HG02938 (cell line): ENCODE measurements at regions not wholly inside any gene's neighbourhood (a gene's known extent, or its start where the extent isn't known, plus 50 kb on each side); places are given as distances from the start of the nearest gene placed in this dataset.

ENCODE experiments used
- ATAC-seq: cut with Tn5 transposase; IDR thresholded peaks from one replicate; pipeline ENCODE4 v1.9.1; 2021; ENCODE audit warnings: mild to moderate bottlenecking, moderate library complexity; ENCODE audit not compliant: unreplicated experiment

DNA sequence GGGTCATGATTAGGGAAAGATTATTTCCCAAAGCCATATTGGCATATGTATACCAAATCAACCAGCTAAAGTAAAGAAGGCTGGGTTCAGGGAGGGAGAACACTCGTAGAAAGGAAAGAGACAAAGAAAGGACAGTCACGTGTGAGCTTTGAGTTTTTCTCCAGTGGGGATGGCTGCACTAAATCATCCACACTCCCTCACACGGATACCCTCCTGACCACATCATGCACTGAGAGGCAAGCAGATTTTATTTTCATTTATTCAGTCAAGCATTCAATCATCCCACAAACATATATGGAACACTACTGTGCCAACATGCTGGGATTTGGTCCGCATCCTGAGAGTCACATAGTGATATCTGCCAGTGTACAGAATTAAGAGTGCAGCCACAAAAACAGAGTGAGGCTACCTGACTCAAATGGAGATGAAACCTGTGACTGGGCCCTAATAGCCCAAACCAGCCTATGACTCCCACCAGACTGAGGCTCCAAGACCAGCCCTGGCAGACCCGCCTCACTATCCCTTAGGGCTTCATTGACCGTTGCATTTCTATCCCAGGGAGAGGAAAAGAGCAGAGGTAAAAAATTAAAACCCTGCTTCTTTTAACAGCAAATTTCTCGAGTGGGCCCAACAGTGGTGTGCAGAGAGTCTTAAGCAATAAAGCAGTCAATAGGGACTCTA is 155.9 kb downstream of the BARHL2 start:
- no peak for ATAC-seq

DNA sequence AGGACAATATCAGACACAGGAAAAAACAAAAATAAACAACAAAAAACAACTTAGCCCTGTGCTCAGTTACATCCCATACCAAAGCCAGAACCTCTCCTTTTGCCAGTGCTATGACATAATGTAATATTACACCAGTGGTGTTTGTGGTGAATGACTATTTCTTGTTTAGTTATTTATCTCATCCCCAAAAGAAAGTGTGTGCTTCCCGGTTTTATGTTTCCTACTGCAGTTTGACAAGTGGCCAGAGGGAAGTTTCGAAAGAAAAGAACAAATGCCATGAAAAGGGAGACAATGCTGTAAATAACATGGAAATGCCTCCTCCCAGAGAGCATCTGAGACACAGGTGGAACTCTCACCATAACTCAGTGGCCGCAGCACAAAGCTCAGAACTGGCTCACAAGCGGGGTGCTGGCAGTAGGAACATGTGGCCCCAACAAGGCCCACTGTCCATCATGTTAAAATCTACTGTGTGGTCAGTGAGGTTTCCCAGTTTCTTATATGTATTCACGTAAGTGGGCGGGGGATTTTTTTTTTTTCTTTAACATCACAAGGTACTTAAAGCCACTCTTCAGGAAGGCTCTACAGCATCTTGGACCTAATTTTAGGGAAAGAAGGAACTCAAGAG is 158.2 kb downstream of the BARHL2 start:
- no peak for ATAC-seq

DNA sequence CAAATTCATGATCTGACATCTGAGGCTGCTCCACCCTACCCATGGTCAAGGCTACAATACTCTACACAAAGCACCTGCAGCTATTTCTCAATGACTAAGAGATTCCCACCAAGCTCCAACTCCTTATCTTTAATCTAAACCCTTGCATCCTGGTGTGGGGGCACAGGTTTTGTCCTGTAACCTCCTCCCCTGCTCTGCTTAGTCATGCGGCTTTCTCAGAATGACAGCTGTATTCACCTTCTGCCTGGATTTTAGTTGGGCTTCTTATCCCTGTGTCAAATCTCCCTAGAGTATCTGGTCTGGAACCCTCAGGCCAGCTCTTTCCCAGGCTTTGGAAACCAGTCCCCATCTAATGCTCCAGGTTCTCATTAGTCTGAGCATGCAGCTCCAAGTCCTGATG is 159.0 kb downstream of the BARHL2 start:
- ATAC-seq = no peak

DNA sequence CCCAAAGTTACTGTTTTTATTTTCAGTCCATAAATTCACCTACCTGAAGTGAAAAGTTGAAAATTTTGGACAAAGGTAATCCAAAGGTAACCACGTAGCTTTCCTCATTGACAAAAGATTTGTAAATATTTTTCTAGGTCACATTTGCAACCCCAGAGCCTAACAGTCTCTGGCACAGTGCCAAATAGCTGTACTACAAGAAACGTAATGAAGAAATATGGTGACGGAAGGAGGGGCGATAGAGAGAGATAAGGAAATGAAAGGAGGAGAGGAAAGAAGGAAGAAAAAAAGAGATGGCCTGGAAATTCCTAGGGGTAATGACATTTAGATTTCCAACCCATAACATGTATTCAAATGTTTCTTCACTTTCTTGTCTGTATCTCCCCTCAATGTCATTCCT is 159.4 kb downstream of the BARHL2 start:
- no peak for ATAC-seq

DNA sequence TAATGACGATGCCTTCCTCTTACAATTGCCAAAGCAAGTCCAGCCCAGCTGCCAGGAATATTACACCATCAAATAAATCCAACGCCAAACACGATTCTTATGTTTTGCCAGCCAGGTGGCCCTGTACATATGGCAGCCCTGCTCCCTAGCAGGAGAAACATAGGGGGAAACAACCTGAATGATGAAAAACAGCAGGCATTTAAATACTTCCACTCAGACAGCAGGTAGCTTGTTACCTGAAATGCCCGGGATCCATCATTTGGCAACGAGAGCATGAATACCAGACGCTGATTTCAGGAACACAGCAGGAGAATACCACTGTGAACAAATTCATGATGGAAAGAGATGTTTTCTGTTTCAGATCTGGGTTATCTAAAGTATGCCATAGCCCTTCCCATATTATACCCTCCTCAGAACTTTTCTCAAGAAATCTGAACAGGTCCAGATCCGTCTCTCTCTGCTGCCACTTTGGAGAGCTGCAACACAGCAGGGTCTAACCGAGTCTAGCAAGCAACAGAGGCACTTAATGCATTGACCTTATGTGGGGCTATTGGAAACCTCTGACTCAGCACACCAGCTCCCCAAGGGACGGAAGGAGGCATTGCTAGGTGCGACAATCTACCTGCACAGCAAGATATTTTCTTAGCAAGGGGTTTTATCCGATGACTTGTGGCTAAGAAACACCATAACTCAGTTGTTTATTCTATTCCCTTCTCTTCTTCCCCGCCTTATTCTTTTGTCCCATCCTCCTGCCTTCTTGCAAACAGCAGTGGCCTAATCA is 166.3 kb downstream of the BARHL2 start:
- ATAC-seq = no peak

DNA sequence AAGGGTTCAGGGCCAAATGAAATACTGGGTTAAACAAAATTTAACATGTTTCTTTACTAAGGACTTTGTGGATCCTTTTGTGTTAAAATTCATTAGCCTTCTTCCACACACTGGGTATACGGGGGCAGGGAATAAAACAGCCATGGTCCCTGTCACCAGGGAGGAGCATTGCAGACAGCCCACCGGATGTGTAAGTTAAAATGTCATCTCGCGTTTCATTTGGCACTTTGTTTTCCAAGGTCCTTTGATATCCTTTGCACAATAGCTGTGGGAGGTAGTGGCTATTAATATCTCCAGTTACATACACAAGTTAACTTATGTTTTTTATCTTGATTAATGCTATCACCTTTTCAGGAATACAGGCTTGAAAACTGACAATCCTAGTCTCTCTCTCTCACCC is 172.7 kb downstream of the BARHL2 start:
- no peak for ATAC-seq

DNA sequence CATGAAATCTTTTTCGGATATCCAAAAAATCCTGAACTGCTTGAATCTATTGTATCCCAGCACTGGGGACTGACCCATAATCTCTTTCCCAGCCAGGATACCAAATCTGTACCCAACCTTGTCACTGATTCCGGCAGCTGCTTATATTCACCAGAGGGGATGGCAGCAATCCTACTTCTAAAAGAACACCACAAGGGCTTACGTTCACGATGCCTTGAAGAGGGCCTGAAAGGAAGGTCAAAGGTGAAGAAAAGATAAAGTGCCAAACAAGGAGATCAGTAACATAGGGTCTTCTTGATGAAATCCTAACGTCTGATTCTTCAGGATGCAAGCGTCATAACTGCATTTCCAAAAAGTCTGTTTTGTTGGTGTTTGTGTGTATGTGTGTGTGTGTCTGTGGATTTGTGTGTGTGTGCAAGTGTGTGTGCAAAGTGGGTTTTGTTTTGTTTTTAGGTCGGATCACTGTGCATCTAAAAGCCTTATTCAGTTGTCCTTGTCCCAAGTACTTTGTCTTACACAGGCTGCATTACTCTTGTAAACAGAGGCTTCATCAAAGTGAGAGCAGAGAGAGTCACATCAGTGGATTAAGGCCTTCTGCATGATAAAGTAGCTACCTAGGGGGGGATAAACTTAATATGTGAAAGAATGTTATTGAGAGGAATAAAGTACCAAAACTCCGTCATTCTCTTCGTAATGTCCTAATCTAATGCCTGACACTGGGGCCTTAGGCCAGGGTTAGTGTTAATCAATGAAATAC is 179.3 kb downstream of the BARHL2 start:
- ATAC-seq = no peak

DNA sequence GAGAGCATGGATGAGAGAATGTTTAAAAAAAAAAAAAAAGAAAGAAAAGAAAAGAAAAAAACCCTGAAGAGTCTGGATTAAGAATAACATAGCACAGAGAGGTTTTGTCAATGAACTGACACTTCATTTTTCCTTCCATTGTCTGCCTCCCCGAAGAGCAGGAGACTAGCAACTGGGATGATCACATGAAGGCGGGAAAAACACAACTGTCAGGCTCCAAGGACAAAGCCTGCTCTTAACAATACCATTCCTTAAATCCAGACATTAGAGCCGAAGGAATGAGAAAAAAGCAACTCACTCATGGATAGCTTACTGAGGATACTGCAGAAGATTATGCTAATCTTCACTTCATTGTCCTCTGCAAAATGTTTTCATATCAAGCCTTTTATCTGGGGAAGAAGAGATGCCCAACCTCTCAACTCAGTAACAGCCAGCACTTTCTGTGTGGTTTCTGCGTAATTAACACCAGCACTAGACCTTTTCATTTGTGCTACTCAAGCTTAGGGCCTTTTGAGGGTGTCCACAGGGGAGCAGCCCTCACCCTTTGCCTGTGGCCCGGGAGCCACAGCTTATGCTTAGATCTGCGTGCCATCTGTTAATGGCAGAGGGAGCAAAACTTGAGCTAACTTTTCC is 182.3 kb downstream of the BARHL2 start:
- no peak for ATAC-seq

DNA sequence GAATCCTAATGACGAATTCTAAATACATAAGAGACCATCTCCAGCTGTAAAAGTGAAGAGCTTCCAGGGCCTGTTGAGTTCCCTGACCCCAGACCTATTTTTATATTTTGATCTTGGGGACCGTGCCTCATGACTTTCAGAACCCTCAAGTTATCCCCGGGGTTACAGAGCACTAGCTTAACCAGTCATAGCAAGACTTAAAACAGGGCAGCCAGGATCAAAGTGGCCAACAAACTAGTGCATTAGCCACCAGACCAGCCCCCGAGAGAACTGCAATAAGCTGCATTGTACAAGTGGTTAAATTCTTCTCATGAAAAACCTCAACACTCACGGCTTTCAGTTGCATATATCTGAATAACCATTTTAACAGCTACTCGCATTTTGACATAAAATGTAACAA is 183.0 kb downstream of the BARHL2 start:
- no peak for ATAC-seq

DNA sequence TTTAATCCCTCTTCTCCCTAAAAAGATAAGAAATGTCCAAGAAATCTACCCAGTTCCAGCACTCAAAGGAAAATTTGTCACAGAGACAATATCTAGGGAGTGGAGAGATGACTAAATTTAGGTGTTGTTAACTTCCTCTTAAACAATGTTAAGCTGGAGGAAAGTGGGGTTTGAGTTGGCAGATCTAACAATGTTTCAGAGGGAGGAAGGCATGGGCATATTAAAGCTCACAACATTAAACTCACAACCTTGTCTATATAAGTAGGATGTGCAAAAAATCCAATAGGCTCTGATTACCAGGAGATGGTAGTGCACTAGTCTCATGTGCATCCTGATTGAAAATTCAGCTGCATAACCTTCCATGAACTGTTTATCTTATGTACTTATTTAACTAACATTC is 190.1 kb downstream of the BARHL2 start:
- no peak for ATAC-seq

DNA sequence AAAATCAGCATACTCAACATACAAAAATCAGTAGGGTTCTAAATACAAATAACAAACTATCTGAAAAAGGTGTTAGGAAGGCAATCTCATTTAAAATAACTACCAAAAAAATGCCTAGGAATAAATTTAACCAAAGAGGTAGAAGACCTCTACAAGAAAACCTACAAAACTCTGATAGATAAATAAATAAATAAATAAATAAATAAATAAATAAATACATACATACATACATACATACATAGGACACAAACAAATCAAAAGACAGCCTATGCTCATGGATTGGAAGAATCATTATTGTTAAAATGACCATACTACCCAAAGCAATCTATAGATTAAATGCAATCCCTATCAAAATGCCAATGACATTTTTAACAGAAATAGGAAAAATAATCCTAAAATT is 194.7 kb downstream of the BARHL2 start:
- ATAC-seq = no peak

DNA sequence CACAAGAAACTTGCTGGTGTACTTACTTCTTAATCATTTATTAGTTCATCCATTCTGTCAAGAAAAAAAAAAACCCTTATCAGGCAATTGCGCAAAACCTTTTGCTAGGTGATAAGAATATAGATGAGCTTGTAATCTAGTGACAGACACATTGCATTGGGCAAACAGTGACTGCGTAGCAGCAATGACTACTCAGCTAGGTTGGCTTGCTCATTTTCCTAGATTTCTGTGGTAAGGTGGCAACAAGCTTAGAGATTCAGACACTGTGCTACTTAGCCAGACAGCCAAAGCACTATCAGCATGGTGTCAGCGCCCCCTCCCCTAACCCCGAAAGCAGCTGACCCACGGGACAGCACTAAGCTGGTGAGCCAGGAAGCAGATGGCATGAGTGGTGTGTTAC is 203.1 kb downstream of the BARHL2 start:
- ATAC-seq = no peak

DNA sequence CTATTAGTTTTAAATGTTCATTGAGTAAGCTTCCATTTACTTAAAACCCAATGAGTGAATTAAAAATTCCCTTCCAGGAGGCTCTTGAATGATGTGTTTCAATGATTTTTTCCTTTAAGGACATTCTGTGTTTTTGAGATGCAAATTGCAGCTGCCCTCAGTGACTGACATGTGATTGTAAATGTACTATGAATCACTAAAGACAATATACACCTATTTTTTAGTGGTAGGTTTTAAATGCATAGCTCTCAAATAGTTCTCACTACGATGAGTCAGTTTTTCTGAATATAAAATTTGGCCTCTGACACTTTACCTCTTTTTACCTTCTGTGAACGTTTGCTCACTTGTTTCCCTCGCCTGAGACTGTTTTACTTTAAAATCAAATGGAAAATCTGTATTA is 204.7 kb downstream of the BARHL2 start:
- ATAC-seq = no peak

DNA sequence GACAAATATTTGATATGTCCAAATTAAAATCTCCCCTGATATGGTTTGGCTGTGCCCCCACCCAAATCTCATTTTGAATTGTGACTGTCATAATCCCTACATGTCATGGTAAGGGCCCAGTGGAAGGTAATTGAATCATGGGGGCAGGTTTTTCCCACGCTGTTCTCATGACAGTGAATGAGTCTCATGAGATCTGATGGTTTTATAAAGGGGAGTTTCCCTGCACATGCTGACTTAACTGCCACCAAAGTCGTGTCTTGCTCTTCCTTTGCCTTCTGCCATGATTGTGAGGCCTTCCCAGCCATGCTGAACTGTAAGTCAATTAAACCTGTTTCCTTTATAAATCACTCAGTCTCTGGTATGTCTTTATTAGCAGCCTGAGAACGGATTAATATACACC is 207.0 kb downstream of the BARHL2 start:
- no peak for ATAC-seq

DNA sequence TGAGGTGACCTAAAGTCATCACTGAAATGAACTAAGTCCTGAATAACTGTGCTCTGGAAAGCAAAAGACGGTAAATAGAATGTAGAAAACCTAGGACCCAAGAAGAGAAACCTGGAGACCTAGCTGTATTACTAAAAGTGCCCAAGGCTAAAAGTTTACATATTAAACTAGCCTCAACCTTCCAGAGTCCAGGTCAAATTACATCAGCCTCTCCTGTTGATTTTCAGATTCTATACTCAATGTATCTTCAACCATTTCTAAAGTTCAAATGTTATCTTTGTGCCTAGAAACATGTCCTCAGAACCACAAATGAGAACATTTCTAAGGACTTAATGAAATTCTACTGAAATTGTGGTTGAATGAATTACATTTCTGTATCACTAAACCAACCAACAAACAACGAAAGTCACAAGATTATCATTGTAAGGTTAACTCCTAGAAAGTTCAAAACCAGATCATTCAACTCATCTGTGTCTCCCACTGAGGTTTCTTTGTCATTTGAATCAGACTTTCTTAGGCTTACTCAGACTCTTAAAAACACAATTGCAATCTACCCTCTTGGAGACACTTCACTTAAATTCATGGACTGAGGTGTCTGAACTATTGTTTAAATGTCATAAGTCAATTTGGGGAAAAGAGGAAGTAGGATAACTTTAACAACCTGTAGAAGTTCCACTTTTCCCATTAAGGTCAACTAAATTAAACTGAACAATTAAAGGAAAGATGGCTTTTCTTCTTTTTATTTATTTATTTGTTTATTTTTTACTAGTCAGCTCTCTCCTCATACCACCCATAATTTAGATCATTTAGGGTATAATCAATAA is 207.7 kb downstream of the BARHL2 start:
- ATAC-seq = peak; percentile 56

DNA sequence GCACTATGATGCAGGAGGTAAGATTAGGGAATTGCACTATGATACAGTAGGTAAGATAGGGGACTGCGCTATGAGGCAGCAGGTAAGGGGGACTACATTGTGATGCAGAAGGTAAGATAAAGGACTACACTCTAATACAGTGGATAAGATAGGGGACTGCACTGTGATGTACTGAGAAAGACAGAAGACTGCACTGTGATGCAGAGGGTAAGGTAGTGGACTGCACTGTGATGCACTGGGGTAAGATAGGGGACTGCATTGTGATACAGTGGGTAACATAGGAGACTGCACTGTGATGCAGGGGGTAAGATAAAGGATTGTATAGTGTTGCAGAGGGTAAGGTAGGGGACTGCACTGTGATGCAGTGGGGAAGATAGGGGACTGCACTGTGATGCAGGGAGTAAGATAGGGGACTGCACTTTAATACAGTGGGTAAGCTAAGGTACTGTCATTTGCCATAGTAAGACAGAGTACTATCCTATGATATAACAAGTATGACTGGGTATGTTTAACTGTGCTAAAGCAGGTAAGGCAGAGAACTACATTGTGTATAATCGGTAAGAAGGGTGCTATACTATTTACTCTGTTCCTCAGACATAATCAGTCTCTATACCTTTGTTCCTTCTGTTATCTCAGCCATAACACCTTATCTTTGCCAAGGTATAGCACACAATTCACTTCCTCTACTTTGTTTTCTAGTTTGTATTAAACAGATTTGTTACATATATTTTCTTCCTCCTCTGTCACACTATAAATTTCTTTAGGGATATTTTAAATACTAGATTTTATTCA is 208.5 kb downstream of the BARHL2 start:
- no peak for ATAC-seq

DNA sequence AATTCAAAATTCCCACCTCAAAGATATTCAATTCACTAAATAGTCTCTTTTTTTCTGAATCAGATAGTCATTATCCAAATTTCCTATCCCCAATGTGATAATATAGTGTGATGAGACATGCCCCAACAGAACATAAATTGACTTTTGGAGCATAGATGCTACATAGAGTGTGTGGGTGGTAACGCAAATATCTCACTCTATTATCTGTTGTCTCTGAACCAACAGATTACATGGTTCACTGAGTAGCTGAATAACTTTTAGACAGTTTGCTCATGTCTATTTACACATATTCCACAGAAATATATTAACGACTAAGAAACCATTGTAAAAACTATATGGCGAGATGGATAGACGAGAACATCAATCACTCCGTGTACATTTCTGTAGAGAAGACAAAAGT is 209.9 kb downstream of the BARHL2 start:
- ATAC-seq = no peak

DNA sequence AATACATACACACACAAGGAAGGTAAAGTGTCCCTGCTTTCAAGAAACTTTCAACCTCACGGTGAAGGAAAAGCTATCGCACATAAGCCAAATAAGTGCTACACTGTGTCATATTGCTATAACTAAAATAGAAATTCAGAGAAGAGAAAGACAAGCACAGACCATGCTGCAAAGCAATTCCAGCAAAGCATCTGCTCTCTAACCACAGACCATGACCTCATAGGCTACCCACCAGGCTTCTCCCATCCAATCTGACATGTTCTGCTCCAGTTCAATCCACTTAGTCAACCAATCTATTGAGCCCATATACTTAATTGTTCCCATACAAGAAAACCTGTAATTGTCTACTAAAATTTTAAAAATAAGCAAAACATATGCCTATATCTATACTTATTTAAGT is 211.3 kb downstream of the BARHL2 start:
- no peak for ATAC-seq

DNA sequence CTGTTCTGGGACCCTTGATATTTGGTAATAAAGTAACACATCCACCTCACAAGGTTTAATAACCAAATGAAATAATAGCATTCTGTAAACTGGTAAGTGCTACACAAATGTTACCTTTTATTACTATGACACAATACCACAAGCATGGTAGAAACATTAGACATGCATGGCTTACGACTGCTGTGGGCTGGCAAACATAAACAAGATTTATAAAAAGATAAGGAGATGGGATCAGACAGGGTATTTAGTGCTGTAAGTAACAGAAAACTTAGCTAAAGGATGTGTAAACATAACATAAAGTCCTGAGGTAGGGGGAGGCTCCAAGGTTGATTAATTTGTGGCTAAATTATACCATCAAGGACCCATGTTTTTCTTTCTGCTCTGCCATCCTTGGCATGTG is 212.6 kb downstream of the BARHL2 start:
- no peak for ATAC-seq
